ENCODE measurements at regions not wholly inside any gene's neighbourhood (a gene's known extent, or its start where the extent isn't known, plus 50 kb on each side); places are given as distances from the start of the nearest gene placed in this dataset.
A peak's percentile ranks its signal among the peaks of the same experiment; 100 is the strongest.

GRCh38 chr7:36802459-36803135, 78.3 kb upstream of the AOAH start:
- DNase-seq: no peak

GRCh38 chr7:36796850-36797536, 72.7 kb upstream of the AOAH start:
- no peak for DNase-seq

- peak; percentile 8 for DNase-seq
Measured at GRCh38 chr7:36795451-36796021, 71.2 kb upstream of the AOAH start.

GRCh38 chr7:36794689-36795088, 70.4 kb upstream of the AOAH start:
- DNase-seq: peak; percentile 4

GRCh38 chr7:36792421-36792820, 68.1 kb upstream of the AOAH start:
- no peak for DNase-seq

- DNase-seq: no peak
Measured at GRCh38 chr7:36790311-36790787, 66.1 kb upstream of the AOAH start.

GRCh38 chr7:36788825-36789470, 64.7 kb upstream of the AOAH start:
- no peak for DNase-seq

- DNase-seq: no peak
Measured at GRCh38 chr7:36787933-36788378, 63.7 kb upstream of the AOAH start.

GRCh38 chr7:36784991-36785940, 61.0 kb upstream of the AOAH start:
- DNase-seq: peak; percentile 7

GRCh38 chr7:36781011-36781738, 56.9 kb upstream of the AOAH start:
- DNase-seq: no peak

- no peak for DNase-seq
Measured at GRCh38 chr7:36777855-36778254, 53.6 kb upstream of the AOAH start.

GRCh38 chr7:36777062-36777461, 52.8 kb upstream of the AOAH start:
- DNase-seq: no peak

- no peak for DNase-seq
Measured at GRCh38 chr7:36775676-36776075, 51.4 kb upstream of the AOAH start.

GRCh38 chr7:36775061-36775620, 50.8 kb upstream of the AOAH start:
- no peak for DNase-seq
